ENCODE measurements at regions not wholly inside any gene's neighbourhood (a gene's known extent, or its start where the extent isn't known, plus 50 kb on each side); places are given as distances from the start of the nearest gene placed in this dataset.

DNA sequence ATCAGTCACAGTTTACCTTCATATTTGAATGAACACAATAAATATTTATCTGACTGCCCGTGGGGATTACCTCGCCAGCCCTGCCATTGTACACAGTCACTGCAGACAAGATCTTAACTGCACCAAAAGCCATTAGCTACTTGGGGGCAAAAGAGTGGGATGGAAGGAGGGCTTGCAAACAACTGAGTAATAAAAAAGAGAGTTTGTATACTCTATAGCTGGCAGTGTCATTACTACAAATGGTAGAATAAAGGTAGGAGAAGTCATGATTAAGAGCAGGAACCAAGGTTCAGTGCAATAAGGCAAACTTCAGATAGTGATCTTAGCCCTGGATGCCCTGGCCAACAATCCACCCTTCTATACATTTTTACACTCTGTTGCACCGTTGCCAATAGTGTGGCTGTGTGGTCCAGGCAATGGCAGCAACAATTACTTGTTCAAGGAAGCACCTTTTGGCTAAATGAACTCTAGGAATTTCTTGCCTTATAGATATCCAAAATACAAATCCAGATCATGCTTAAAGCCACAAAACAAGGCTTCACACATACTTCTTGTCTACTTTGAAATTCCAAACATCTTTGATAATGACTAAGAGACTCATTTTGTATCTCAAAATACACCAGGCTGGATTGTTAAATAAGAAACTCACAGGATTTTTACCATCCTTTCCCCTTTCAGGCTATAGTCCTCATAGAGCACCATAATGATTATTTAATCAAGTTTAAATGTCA lies 955.4 kb upstream of the ADGRB3 start:
- Mint-ChIP-seq H3K27me3 (no peaks in the 10 kb centered on the region), H3K27ac (no peak overlapping the region), H3K36me3 (no peaks in the 10 kb centered on the region), H3K9me3 (peaks cover 3 to 13% (median 6%) of the 10 kb centered on the region in 8 donors), H3K4me3 (no peak overlapping the region), H3K4me1 (no peaks in the 10 kb centered on the region)
- Histone ChIP-seq H3K27ac (ENCODE audit: low read depth, low read length) (no peak overlapping the region), H3K9me3 (ENCODE audit: control insufficient read depth in 1 of 2, low read length in 2 of 2) (no peaks in the 10 kb centered on the region), H3K4me3 (ENCODE audit: low read length in 2 of 2) (no peak overlapping the region), H3K36me3 (ENCODE audit: insufficient read depth, low read length) (no peaks in the 10 kb centered on the region), H3K27me3 (ENCODE audit: insufficient read depth, low read length) (no peaks in the 10 kb centered on the region), H3K4me1 (ENCODE audit: insufficient read depth, low read length) (no peaks in the 10 kb centered on the region)
- intact Hi-C loops (cut with micrococcal nuclease), result no loop called here
- no peak for DNase-seq
- POLR2A ChIA-PET (ENCODE audit: partially characterized antibody), result no interaction called here
- CTCF ChIA-PET (ENCODE audit: partially characterized antibody), result no interaction called here

DNA sequence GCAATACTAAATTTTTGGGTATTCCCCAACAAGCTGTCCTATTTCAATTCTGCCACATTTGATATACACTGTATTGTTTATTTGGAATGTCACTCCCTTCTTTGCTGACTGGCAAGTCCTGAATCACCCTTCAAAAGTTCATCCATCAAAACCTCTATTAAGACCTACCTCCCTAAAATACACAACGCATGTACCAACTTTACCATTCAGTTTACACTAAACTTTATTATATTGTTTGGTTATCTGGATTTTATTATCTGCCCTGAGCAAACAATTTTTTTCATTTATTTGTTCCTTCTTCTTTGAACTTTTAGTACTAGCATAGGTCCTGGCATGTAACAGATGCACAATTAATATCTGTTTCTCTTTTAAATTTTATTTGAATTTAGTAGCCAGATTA lies 958.2 kb upstream of the ADGRB3 start:
- Mint-ChIP-seq H3K27me3 (no peaks in the 10 kb centered on the region), H3K4me3 (no peak overlapping the region), H3K4me1 (no peaks in the 10 kb centered on the region), H3K27ac (no peak overlapping the region), H3K36me3 (no peaks in the 10 kb centered on the region), H3K9me3 (peaks cover 3 to 29% (median 12%) of the 10 kb centered on the region in 8 donors)
- intact Hi-C loops (cut with micrococcal nuclease), result no loop called here
- no peak for DNase-seq
- H3K36me3 ChIP-seq (ENCODE audit: insufficient read depth, low read length), result no peaks in the 10 kb centered on the region
- ChIA-PET CTCF (ENCODE audit: partially characterized antibody) (no interaction called here), POLR2A (ENCODE audit: partially characterized antibody) (no interaction called here)
- H3K27ac ChIP-seq (ENCODE audit: low read depth, low read length), result no peak overlapping the region
- no peak overlapping the region for H3K4me3 ChIP-seq (ENCODE audit: low read length in 2 of 2)
- no peaks in the 10 kb centered on the region for H3K27me3 ChIP-seq (ENCODE audit: insufficient read depth, low read length)
- no peaks in the 10 kb centered on the region for H3K4me1 ChIP-seq (ENCODE audit: insufficient read depth, low read length)
- no peaks in the 10 kb centered on the region for H3K9me3 ChIP-seq (ENCODE audit: control insufficient read depth in 1 of 2, low read length in 2 of 2)

DNA sequence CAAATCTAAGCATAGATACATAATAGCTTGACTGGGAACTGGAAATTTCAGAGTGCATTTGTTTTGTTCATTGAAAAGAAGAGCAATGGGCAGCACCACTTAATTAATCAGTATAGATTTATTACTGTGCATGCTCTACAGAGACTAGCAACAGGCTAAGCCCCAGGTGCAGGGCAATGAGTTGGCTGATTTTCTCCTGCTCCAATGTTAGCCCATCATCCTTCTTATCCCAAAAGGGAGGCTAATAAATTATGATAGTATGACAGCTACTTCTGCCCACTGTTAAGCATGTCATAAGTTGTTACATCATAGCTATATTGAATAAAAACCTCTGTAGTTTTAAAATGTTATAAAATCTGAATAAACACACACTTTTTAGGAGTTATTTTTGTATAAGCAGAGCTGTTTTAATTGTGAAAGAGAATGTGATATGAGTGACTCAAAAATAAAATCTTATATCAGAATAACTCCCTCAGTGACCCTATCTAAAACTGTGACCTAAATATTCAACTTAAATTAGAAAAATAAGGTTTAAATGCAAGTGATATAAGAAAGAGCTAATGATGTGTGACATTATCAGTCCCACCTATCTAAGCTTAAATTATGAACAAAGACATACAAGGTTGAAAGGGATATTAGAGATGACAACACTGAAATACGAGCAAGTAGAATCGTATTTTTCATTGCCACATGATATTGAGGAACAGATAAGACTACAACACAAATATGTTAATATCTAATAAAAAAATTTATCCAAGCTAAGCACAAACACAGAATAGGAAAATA lies 967.3 kb upstream of the ADGRB3 start:
- intact Hi-C loops (cut with micrococcal nuclease), result no loop called here
- Histone ChIP-seq H3K27ac (ENCODE audit: low read depth, low read length) (no peak overlapping the region), H3K9me3 (ENCODE audit: control insufficient read depth in 1 of 2, low read length in 2 of 2) (no peaks in the 10 kb centered on the region), H3K4me1 (ENCODE audit: insufficient read depth, low read length) (no peaks in the 10 kb centered on the region), H3K27me3 (ENCODE audit: insufficient read depth, low read length) (no peaks in the 10 kb centered on the region), H3K4me3 (ENCODE audit: low read length in 2 of 2) (no peak overlapping the region), H3K36me3 (ENCODE audit: insufficient read depth, low read length) (no peaks in the 10 kb centered on the region)
- ChIA-PET CTCF (ENCODE audit: partially characterized antibody) (no interaction called here), POLR2A (ENCODE audit: partially characterized antibody) (no interaction called here)
- Mint-ChIP-seq H3K4me1 (peaks cover 0 to 4% (median 0%) of the 10 kb centered on the region in 4 donors), H3K27ac (no peak overlapping the region), H3K27me3 (no peaks in the 10 kb centered on the region), H3K4me3 (no peak overlapping the region), H3K36me3 (no peaks in the 10 kb centered on the region), H3K9me3 (peaks cover 0 to 17% (median 8%) of the 10 kb centered on the region in 8 donors)
- DNase-seq, result no peak

DNA sequence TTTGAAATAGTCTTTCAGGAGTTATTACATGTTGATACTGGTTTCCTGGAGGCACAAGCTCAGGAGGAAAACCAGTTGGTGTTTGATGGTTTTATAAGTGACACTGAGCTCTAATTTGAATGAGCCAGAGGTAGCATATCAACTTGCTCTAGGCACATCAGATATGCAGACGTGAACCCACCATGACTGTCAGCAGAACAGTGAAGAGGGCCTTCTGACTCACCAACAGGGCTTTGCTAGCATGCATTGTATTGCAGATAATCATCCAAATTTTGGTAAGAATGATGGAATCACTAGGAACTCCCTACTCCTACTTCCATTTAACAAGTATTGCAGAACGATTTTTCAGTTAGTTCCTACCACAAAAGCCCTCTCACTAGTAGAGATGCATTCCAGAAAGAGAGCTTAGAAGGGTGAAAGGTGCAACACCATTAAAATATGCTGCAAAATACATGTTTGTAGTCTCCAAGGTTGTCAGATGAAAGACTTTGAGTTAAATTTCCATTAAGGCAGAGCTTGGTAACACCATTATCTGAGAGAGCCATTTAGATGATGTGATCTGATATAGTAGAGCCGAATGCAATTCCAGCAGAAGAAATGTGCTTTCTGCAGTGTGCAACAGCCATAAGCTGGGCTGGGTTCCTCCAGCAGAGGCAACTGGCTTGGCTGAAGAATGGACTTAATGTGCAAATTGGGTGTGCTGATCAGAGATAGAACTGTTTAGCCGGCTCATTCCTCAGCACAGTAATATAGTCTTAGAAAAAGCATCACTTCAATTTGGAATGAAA lies 968.7 kb upstream of the ADGRB3 start:
- Mint-ChIP-seq H3K27ac (no peak overlapping the region), H3K4me3 (no peak overlapping the region), H3K27me3 (no peaks in the 10 kb centered on the region), H3K36me3 (no peaks in the 10 kb centered on the region), H3K4me1 (peaks cover 0 to 4% (median 0%) of the 10 kb centered on the region in 4 donors), H3K9me3 (peaks cover 0 to 12% (median 6%) of the 10 kb centered on the region in 8 donors)
- CTCF ChIA-PET (ENCODE audit: partially characterized antibody), result no interaction called here
- Histone ChIP-seq H3K27me3 (ENCODE audit: insufficient read depth, low read length) (no peaks in the 10 kb centered on the region), H3K4me3 (ENCODE audit: low read length in 2 of 2) (no peak overlapping the region), H3K9me3 (ENCODE audit: control insufficient read depth in 1 of 2, low read length in 2 of 2) (no peaks in the 10 kb centered on the region), H3K27ac (ENCODE audit: low read depth, low read length) (no peak overlapping the region), H3K4me1 (ENCODE audit: insufficient read depth, low read length) (no peaks in the 10 kb centered on the region), H3K36me3 (ENCODE audit: insufficient read depth, low read length) (no peaks in the 10 kb centered on the region)
- POLR2A ChIA-PET (ENCODE audit: partially characterized antibody), result no interaction called here
- intact Hi-C loops (cut with micrococcal nuclease), result no loop called here
- no peak for DNase-seq

DNA sequence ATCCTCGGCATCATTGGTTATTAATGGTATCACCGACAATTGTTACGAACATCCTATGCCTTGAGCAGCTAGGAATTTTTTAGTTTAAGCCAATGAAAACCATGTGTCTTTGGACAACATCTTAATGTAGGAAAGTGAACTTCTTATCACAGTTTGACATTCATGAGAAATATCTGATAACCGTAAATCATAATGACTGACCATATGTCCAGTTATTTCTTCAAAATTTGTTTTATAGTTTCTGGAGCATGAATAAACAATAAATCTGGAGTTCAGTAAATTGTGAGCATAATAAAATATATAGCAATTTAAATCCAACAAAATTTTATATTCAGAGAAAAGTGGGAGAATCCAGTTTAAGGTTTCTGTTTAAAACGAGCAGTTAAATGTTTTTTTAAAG lies 970.1 kb upstream of the ADGRB3 start:
- CTCF ChIA-PET (ENCODE audit: partially characterized antibody), result no interaction called here
- no peaks in the 10 kb centered on the region for H3K27me3 Mint-ChIP-seq

DNA sequence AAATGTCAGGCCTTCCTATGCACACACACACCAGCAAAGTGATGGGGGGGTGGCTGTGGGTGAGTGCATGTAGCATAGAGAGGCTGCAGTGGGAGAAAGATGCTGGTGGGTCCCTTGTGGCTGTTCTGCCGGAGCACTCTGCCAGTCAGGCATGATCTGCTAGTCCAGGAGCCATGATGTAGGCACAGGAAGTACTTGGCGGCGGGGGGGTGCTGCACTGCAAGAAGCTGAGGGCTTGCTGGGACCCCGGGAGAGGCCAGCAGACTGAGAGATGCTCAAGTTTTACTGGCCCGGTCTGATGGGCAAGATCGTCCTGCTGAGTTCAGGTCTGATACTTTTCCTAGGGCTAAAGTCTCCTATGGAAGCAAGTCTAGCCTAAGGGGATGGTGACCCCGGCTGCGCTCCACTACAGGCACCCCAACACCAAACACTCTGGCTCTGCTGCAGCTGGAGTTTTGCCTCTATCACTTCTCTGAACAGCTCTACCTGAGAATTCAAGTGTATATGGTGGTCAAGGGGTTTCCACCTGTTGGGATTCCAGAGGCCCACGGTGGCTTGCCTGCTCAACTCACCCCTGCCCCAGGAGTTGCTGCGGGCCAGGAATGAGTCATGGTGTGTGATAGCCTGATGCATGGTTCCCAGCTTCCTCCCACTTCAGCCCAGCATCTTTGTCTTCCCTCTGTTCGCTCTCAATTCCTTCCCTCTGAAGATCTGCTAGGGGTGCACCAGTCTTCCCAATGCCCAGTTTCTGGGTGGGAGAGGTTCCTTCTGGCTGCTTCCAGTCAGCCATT lies 971.8 kb upstream of the ADGRB3 start:
- Mint-ChIP-seq H3K36me3 (no peaks in the 10 kb centered on the region), H3K4me1 (peaks cover 0 to 4% (median 0%) of the 10 kb centered on the region in 4 donors), H3K9me3 (peaks cover 0 to 6% (median 5%) of the 10 kb centered on the region in 8 donors), H3K27me3 (no peaks in the 10 kb centered on the region), H3K27ac (no peak overlapping the region), H3K4me3 (no peak overlapping the region)
- Histone ChIP-seq H3K27ac (ENCODE audit: low read depth, low read length) (no peak overlapping the region), H3K4me1 (ENCODE audit: insufficient read depth, low read length) (no peaks in the 10 kb centered on the region), H3K36me3 (ENCODE audit: insufficient read depth, low read length) (no peaks in the 10 kb centered on the region), H3K9me3 (ENCODE audit: control insufficient read depth in 1 of 2, low read length in 2 of 2) (no peaks in the 10 kb centered on the region), H3K4me3 (ENCODE audit: low read length in 2 of 2) (no peak overlapping the region), H3K27me3 (ENCODE audit: insufficient read depth, low read length) (no peaks in the 10 kb centered on the region)
- CTCF ChIA-PET (ENCODE audit: partially characterized antibody), result no interaction called here
- intact Hi-C loops (cut with micrococcal nuclease), result no loop called here
- no peak for DNase-seq
- POLR2A ChIA-PET (ENCODE audit: partially characterized antibody), result no interaction called here

More for the DNA sequence above, 970.1 kb upstream of the ADGRB3 start:
- no peak for DNase-seq
- Mint-ChIP-seq H3K4me1 (peaks cover 0 to 4% (median 0%) of the 10 kb centered on the region in 4 donors), H3K36me3 (no peaks in the 10 kb centered on the region), H3K9me3 (peaks cover 0 to 6% (median 5%) of the 10 kb centered on the region in 8 donors), H3K27ac (no peak overlapping the region), H3K4me3 (no peak overlapping the region)
- intact Hi-C loops (cut with micrococcal nuclease), result no loop called here
- H3K9me3 ChIP-seq (ENCODE audit: control insufficient read depth in 1 of 2, low read length in 2 of 2), result no peaks in the 10 kb centered on the region
- H3K27me3 ChIP-seq (ENCODE audit: insufficient read depth, low read length), result no peaks in the 10 kb centered on the region
- no peaks in the 10 kb centered on the region for H3K4me1 ChIP-seq (ENCODE audit: insufficient read depth, low read length)
- no peaks in the 10 kb centered on the region for H3K36me3 ChIP-seq (ENCODE audit: insufficient read depth, low read length)
- H3K4me3 ChIP-seq (ENCODE audit: low read length in 2 of 2), result no peak overlapping the region
- POLR2A ChIA-PET (ENCODE audit: partially characterized antibody), result no interaction called here
- no peak overlapping the region for H3K27ac ChIP-seq (ENCODE audit: low read depth, low read length)

DNA sequence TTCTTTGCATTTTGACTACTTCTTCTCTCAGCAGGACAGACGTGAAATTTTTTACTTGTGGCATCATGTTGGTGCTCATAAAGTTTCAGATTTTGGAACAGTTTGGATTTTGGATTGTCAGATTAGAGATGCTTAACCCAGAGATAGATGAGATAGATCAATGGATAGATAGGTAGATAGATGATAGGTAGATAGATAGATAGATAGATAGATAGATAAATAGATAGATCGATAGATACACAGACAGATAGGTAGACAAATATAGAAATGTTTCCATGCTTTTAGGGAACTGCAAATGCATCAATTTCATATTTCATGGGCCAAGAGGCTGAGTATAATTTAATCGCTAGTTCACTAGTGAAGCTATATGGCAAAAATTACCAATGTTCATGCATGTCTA lies 981.5 kb upstream of the ADGRB3 start:
- Mint-ChIP-seq H3K4me3 (no peak overlapping the region), H3K9me3 (peaks cover 0 to 15% (median under 1%) of the 10 kb centered on the region in 8 donors), H3K27me3 (no peaks in the 10 kb centered on the region), H3K27ac (no peak overlapping the region), H3K36me3 (no peaks in the 10 kb centered on the region), H3K4me1 (no peaks in the 10 kb centered on the region)
- POLR2A ChIA-PET (ENCODE audit: partially characterized antibody), result no interaction called here
- Histone ChIP-seq H3K9me3 (ENCODE audit: control insufficient read depth in 1 of 2, low read length in 2 of 2) (no peaks in the 10 kb centered on the region), H3K27me3 (ENCODE audit: insufficient read depth, low read length) (no peaks in the 10 kb centered on the region), H3K36me3 (ENCODE audit: insufficient read depth, low read length) (no peaks in the 10 kb centered on the region), H3K27ac (ENCODE audit: low read depth, low read length) (no peak overlapping the region), H3K4me3 (ENCODE audit: low read length in 2 of 2) (no peak overlapping the region), H3K4me1 (ENCODE audit: insufficient read depth, low read length) (no peaks in the 10 kb centered on the region)
- CTCF ChIA-PET (ENCODE audit: partially characterized antibody), result no interaction called here
- no peak for DNase-seq
- intact Hi-C loops (cut with micrococcal nuclease), result no loop called here
